ENCODE measurements at regions not wholly inside any gene's neighbourhood (a gene's known extent, or its start where the extent isn't known, plus 50 kb on each side); places are given as distances from the start of the nearest gene placed in this dataset.

GRCh38 chr2:172225786-172226185 is 123.1 kb upstream of the DLX2 start (continued):
- TF ChIP-seq KDM1A (IDR thresholded peaks at IDR 0.05; ENCODE audit: borderline replicate concordance, low read length) (no peak), POLR2AphosphoS5 (IDR thresholded peaks at IDR 0.05; ENCODE audit: low read depth, low read length) (no peak), CHD1 (IDR thresholded peaks at IDR 0.05; ENCODE audit: low read depth, low read length) (no peak), CBX5 (IDR thresholded peaks at IDR 0.05; ENCODE audit: low read depth, low read length) (no peak)
